AG04450 (cell line): ENCODE measurements at regions not wholly inside any gene's neighbourhood (a gene's known extent, or its start where the extent isn't known, plus 50 kb on each side); places are given as distances from the start of the nearest gene placed in this dataset.
"Not testable (repeated sequence)": the region's sequence is repeated elsewhere in the genome, so short reads cannot be mapped to it uniquely, and the experiment has no call there.

Experiments used
- CTCF ChIA-PET: fragments of 300-600, 350-600 bp; formaldehyde crosslinking; extraction: SDS; loops from one replicate; lab custom pipeline; 2022; ENCODE audit warnings: antibody characterized with exemption, inconsistent platforms; lab: Charles Lee
- POLR2A ChIA-PET: fragments of 350-600 bp; formaldehyde crosslinking; extraction: SDS; loops from one replicate; lab custom pipeline; 2021; ENCODE audit warnings: antibody characterized with exemption, inconsistent platforms; lab: Yijun Ruan, JAX
- DNase-seq: peaks from one replicate; pipeline ENCODE4 v3.0.0-alpha.2; 2011; ENCODE audit warnings: low read depth, low spot score
- H3K27ac ChIP-seq: one replicate; pipeline ENCODE4 v1.5.1; 2012; ENCODE audit warnings: low read depth, low read length, control low read depth
- H3K27me3 ChIP-seq: one replicate; pipeline ENCODE4 v1.6.0; 2012; ENCODE audit warnings: low read length; ENCODE audit not compliant: control insufficient read depth, insufficient read depth
- H3K4me3 ChIP-seq: 2 replicates; pipeline ENCODE4 v1.5.1; 2011; ENCODE audit warnings: mild to moderate bottlenecking, low read depth, low read length, control low read depth
- H3K9me3 ChIP-seq: 2 replicates; pipeline ENCODE4 v1.5.1; 2012; ENCODE audit warnings: low read length; ENCODE audit not compliant: control insufficient read depth, insufficient read depth
- CTCF ChIP-seq: IDR thresholded peaks from 2 replicates; pipeline ENCODE4 v1.5.1; 2011; ENCODE audit warnings: low read depth, low read length, control low read depth, inconsistent platforms

- POLR2A ChIA-PET, result no interaction called here
- CTCF ChIA-PET, result no interaction called here
Measured at GRCh38 chr15:24269166-24269571, 406.4 kb upstream of the NPAP1 start.

GRCh38 chr15:24269923-24270322 lies 405.7 kb upstream of the NPAP1 start:
- no peak overlapping the region for H3K27ac ChIP-seq
- no peak overlapping the region for H3K4me3 ChIP-seq
- ChIA-PET CTCF (no interaction called here), POLR2A (no interaction called here)
- no peak for DNase-seq
- H3K9me3 ChIP-seq, result peaks cover 6% of the 10 kb centered on the region
- no peaks in the 10 kb centered on the region for H3K27me3 ChIP-seq
- no peak for TF ChIP-seq CTCF

More at GRCh38 chr15:24269166-24269571, 406.4 kb upstream of the NPAP1 start:
- peaks cover 6% of the 10 kb centered on the region for H3K9me3 ChIP-seq
- H3K27me3 ChIP-seq, result no peaks in the 10 kb centered on the region
- no peak for DNase-seq
- H3K27ac ChIP-seq, result no peak overlapping the region
- H3K4me3 ChIP-seq, result no peak overlapping the region
- no peak for TF ChIP-seq CTCF

DNA sequence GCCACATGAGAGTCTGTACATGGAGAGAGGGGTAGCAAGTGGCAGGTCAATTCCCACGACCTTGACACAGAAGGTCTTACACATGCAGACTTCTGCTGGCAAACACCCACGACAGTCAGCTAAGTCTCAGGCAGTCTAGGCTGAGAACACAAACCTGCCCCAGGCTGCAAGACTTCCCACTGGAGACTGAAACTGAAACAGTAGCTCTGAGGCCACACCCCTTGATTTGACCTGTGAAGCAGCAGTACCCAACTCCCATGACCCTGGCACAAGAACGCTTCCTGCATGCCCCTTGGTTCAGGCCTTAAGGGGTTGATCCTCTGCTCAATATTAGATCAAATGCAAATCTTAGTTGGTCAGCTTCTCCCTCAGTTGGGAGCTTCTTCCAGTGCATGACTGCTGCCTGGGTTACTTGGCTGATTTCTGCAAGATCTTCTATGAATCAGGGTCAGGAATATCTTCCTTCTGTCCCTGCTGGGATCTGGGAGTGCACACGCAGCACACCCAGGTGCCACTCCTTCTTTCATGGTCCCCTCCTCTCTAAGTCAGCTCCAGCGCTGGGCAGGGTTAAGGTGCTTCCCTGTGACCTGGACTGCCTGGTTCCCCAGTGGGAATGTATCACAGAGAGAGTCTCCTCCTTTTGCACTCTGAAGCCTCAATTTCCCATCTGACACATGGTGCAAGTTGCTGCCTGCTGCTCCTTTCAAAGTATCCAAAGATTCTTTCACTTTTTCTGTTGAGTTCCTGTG lies 403.9 kb upstream of the NPAP1 start:
- H3K27me3 ChIP-seq, H3K4me3 ChIP-seq, POLR2A ChIA-PET, H3K27ac ChIP-seq, DNase-seq, H3K9me3 ChIP-seq, CTCF ChIA-PET: not testable (repeated sequence)

DNA sequence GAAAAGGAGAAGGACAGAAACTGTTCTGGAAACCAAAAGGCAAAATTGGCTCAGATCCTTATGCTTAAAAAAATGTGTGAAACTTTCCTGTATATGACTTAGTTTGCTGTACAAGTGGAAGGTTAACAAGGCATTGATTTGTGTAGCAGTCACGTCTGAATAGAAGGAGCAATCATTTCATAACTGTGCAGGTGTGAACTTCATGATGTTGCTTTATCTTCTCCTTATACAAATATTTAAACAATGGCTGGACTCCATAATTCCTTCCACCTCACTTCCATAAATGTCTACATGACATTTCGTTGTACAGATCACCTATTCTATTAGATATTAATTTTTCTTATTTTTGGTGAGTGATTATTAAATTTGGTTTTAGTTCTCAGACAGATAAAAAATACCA lies 382.7 kb upstream of the NPAP1 start:
- Histone ChIP-seq H3K4me3 (no peak overlapping the region), H3K27me3 (no peaks in the 10 kb centered on the region), H3K27ac (no peak overlapping the region), H3K9me3 (peaks cover 2% of the 10 kb centered on the region; the same call in 1 of the 2 replicates)
- POLR2A ChIA-PET, result no interaction called here
- no peak for DNase-seq
- CTCF ChIA-PET, result no interaction called here
- TF ChIP-seq CTCF, result no peak

DNA sequence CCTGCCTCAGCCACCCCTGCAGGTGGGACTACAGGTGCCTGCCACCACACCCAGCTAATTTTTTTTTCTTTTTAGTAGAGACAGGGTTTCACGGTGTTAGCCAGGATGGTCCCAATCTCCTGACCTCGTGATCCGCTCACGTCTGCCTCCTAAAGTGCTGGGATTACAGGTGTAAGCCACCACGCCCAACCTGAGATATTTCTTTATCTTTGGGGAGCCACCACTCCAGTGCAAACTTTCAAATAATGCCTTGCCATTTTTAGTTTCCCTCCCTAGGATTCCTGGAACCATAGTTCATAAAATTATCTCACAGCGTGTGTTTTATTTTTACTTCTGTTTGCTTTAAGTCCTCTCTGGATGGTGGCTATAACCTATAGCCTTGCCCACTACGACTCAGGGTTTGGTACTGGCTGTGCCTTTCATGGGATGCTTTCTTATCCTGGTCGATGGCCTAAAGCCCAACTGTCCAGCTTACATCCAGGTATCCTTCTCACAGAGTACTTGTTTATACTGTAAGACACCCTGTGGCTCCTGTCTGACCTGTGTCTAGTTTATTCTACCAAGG lies 374.7 kb upstream of the NPAP1 start:
- H3K27ac ChIP-seq, H3K4me3 ChIP-seq, CTCF ChIA-PET, H3K9me3 ChIP-seq, DNase-seq, POLR2A ChIA-PET, H3K27me3 ChIP-seq: not testable (repeated sequence)

DNA sequence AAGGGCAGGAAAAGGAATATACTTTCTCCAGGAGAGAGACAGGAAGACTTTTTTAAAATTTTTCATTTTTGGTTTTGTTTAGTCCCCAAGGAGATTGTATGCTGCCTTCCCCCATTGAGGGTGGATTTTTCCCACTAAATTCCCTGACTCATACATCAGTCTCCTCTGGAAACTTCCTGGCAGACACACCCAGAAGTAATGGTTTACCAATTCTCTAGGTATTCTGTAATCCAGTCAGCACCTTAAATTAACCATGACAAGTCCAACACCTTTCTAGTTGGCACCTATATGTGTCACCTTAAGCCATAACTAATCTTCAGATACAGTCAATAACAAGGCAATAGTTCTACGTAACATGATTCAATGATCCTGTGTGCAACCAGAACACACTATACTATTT lies 373.6 kb upstream of the NPAP1 start:
- H3K27me3 ChIP-seq, POLR2A ChIA-PET, CTCF ChIA-PET: not testable (repeated sequence)

DNA sequence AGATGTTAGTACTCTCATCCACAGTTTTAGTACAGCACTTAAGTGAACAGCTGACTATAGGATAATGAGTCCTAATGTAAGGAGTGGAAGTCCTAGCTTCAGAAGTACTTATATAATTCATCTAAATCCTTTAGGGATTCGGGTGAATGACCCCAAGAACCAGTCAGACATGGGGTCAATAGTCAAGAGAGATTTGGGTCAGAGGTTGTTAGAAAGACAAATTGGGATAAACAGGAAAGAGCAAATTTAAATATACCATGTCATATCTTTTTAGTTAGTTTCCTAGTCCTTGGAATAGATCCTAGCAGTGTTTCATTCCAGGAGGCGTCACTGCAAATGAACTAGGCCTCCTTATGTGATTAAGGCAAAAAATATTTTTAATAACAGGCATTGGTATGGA lies 370.8 kb upstream of the NPAP1 start:
- H3K27me3 ChIP-seq, POLR2A ChIA-PET, DNase-seq, H3K9me3 ChIP-seq, H3K27ac ChIP-seq, H3K4me3 ChIP-seq, CTCF ChIA-PET: not testable (repeated sequence)

More for the DNA sequence above, 373.6 kb upstream of the NPAP1 start:
- not testable (repeated sequence) for DNase-seq, H3K9me3 ChIP-seq, H3K27ac ChIP-seq, H3K4me3 ChIP-seq

DNA sequence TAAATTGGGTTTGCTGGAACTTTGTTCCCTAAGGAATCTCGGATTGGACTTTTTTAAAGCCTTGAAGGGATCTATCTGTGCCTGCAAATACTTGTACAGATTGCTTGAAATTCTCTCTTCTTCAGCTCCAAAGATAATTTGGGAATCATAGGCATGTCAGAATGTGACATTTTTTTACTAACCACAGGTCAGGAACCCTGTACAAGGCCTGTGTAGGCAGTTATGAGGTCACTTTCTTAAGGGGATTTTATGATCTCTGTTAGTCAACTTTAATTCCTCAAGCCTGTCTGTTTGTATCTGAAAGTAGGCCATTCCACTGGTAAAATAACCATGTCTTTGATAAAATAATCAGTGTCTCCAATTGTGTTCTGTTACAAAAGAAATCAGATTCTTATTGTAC lies 369.9 kb upstream of the NPAP1 start:
- POLR2A ChIA-PET, H3K27ac ChIP-seq, H3K4me3 ChIP-seq, H3K9me3 ChIP-seq, CTCF ChIA-PET, H3K27me3 ChIP-seq, DNase-seq: not testable (repeated sequence)

DNA sequence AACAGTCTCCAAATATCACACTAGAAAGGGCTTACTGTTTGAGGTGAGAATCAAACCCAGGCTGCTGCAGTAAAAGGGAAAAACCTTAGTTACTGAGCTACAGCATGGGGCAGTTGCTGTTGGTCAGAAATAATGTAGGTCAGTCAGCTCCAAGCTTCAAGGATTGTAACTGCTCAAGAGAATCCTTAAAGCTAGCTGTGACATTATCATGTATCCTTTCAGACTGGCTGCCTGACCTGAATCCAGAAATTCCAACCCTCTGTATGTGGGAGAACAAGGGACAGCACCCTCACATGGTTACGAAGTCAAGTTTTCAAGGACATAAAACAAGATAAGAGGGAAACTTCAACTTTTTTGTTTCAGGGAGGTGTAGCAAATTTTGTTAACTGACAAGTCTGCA lies 365.9 kb upstream of the NPAP1 start:
- H3K27ac ChIP-seq, CTCF ChIA-PET, POLR2A ChIA-PET, H3K4me3 ChIP-seq, H3K9me3 ChIP-seq, H3K27me3 ChIP-seq, DNase-seq: not testable (repeated sequence)
